B cell (primary cell): ENCODE measurements at regions not wholly inside any gene's neighbourhood (a gene's known extent, or its start where the extent isn't known, plus 50 kb on each side); places are given as distances from the start of the nearest gene placed in this dataset.

ENCODE experiments used
- ATAC-seq: fragments of 200-7000 bp; cut with Tn5 transposase; one replicate; pipeline ENCODE4 v1.10.0; 2021; ENCODE audit warnings: low read depth, mild to moderate bottlenecking, moderate number of reproducible peaks, moderate library complexity
- CTCF ChIA-PET: fragments of 350-600 bp; sonication (Branson Sonifier 250); formaldehyde crosslinking; loops from one replicate; lab custom pipeline; 2021; ENCODE audit warnings: antibody characterized with exemption, inconsistent platforms; lab: Charles Lee
- POLR2A ChIA-PET: fragments of 350-600 bp; sonication (Branson Sonifier 250); formaldehyde crosslinking; loops from one replicate; lab custom pipeline; 2021; ENCODE audit warnings: antibody characterized with exemption; lab: Charles Lee
- DNase-seq: peaks from one replicate; pipeline ENCODE4 v3.0.0; 2013
- H2AFZ ChIP-seq: 2 replicates; pipeline ENCODE4 v1.6.1; 2012; ENCODE audit warnings: mild to moderate bottlenecking, low read depth, low read length; ENCODE audit not compliant: insufficient read depth, poor library complexity, severe bottlenecking
- H3K27ac ChIP-seq, 2 donors: 1 replicate in 1 of 2; 2 replicates in 1 of 2; pipeline ENCODE4 v1.5.1; 2012 to 2013; ENCODE audit warnings: low read length in 2 of 2, mild to moderate bottlenecking in 2 of 2, moderate library complexity in 1 of 2
- H3K27me3 ChIP-seq, 4 experiments: fragments of 200-600 bp in 1 of 4; sonication (generic) in 1 of 4; replicated peaks in 1 of 4; 1 replicate in 2 of 4; 2 replicates in 2 of 4; pipeline versions ENCODE4 v1.6.1 to v1.7.0; 2013 to 2016; ENCODE audit warnings: low read length in 3 of 4, mild to moderate bottlenecking in 2 of 4, mixed read lengths in 1 of 4, moderate library complexity in 1 of 4; ENCODE audit not compliant: insufficient read depth in 4 of 4, control insufficient read depth in 3 of 4; ENCODE audit errors: control extremely low read depth in 1 of 4
- H3K36me3 ChIP-seq, 2 experiments: replicated peaks in 1 of 2; 1 replicate in 1 of 2; 2 replicates in 1 of 2; pipeline versions ENCODE4 v1.6.1 to v1.7.1; 2013; ENCODE audit warnings: low read length in 1 of 2; ENCODE audit not compliant: insufficient read depth in 2 of 2, control insufficient read depth in 1 of 2; ENCODE audit errors: control extremely low read depth in 1 of 2, extremely low read depth in 1 of 2
- H3K4me1 ChIP-seq, 2 donors: fragments of 200-600 bp in 1 of 2; sonication (generic) in 1 of 2; 1 replicate in 1 of 2; 2 replicates in 1 of 2; pipeline versions ENCODE4 v1.5.1 to v1.6.1; 2013 to 2017; ENCODE audit warnings: low read length in 2 of 2; ENCODE audit not compliant: control insufficient read depth in 2 of 2, insufficient read depth in 2 of 2
- H3K4me2 ChIP-seq: replicated peaks from 2 replicates; pipeline ENCODE3; 2012; ENCODE audit warnings: mild to moderate bottlenecking, low read depth, low read length; ENCODE audit not compliant: poor library complexity, severe bottlenecking
- H3K4me3 ChIP-seq, 5 experiments: fragments of 200-600 bp in 1 of 5; sonication (generic) in 1 of 5; 1 replicate in 3 of 5; 2 replicates in 2 of 5; pipeline versions ENCODE4 v1.5.1 to v1.7.0; 2011 to 2016; ENCODE audit warnings: low read length in 4 of 5, mild to moderate bottlenecking in 4 of 5, low read depth in 2 of 5, control low read depth in 1 of 5, moderate library complexity in 1 of 5; ENCODE audit not compliant: insufficient read depth in 1 of 5; ENCODE audit errors: control extremely low read depth in 1 of 5, extremely low read depth in 1 of 5
- H3K79me2 ChIP-seq: fragments of 200-600 bp; sonication (generic); one replicate; pipeline ENCODE4 v1.6.0; 2016; ENCODE audit warnings: low read length; ENCODE audit not compliant: control insufficient read depth, insufficient read depth
- H3K9ac ChIP-seq: fragments of 200-600 bp; sonication (generic); 2 replicates; pipeline ENCODE4 v1.6.1; 2017; ENCODE audit warnings: mild to moderate bottlenecking, low read length, moderate library complexity
- H3K9me3 ChIP-seq, 3 donors: one replicate each; pipeline versions ENCODE4 v1.6.1 to v1.7.1; 2013; ENCODE audit warnings: low read length in 2 of 3; ENCODE audit not compliant: control insufficient read depth in 2 of 3, insufficient read depth in 1 of 3; ENCODE audit errors: control extremely low read depth in 1 of 3
- H4K20me1 ChIP-seq: 2 replicates; pipeline ENCODE4 v1.6.0; 2012; ENCODE audit warnings: mild to moderate bottlenecking, low read length; ENCODE audit not compliant: insufficient read depth, control insufficient read depth, poor library complexity, severe bottlenecking
- H3K27ac Mint-ChIP-seq: one replicate; pipeline ENCODE4 v1.8.0; 2021; ENCODE audit warnings: mixed read lengths
- H3K27me3 Mint-ChIP-seq: one replicate; pipeline ENCODE4 v1.8.0; 2021; ENCODE audit warnings: mixed read lengths
- H3K4me1 Mint-ChIP-seq: one replicate; pipeline ENCODE4 v1.8.0; 2021; ENCODE audit warnings: mixed read lengths
- H3K4me3 Mint-ChIP-seq: one replicate; pipeline ENCODE4 v1.8.0; 2021; ENCODE audit warnings: mixed read lengths
- H3K9me3 Mint-ChIP-seq: one replicate; pipeline ENCODE4 v1.8.0; 2022; ENCODE audit warnings: mixed read lengths; ENCODE audit not compliant: insufficient read depth
- CTCF ChIP-seq: fragments of 200-600 bp; IDR thresholded peaks from one replicate; pipeline ENCODE4 v1.8.0; 2022; ENCODE audit warnings: antibody characterized with exemption, mild to moderate bottlenecking
- EZH2 ChIP-seq: IDR thresholded peaks from 2 replicates; pipeline ENCODE4 v1.6.1; 2012; ENCODE audit warnings: borderline replicate concordance, low read depth, mild to moderate bottlenecking, moderate library complexity, low read length; ENCODE audit not compliant: insufficient read depth, poor library complexity, severe bottlenecking
- WGBS: methylation state at CpG from one replicate; pipeline ENCODE4 v1.1.5; 2013; ENCODE audit warnings: missing lambda C conversion rate; ENCODE audit not compliant: insufficient coverage; 5-methylcytosine and 5-hydroxymethylcytosine counted together
- intact Hi-C: fragments of 100-400 bp; cut with micrococcal nuclease; formaldehyde crosslinking; loops from one replicate; pipeline ENCODE4 v1.10.0; 2022

DNA sequence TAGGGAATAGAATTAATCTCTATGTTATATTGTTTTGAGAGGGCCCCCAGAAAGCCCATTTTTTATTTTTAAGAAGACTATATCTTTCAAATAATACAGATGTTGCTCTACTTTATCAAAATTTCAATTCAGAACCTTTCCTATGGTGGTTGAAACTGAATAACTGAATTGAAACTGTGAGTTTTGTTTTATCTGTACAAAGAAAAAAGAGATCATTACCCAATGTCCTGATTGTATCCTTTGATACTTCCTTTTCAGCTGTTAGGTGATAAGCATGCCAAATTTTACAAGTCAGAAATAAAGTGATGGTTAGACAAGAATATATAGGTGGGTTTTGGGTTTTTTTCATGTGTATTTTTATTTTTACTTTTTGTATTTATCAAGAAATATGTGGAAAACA, 1293.1 kb upstream of the USP15 start:
- Histone ChIP-seq H3K27ac (no peak overlapping the region), H3K4me2 (no peak overlapping the region), H3K9me3 (no peaks in the 10 kb centered on the region), H3K4me1 (no peaks in the 10 kb centered on the region), H3K36me3 (no peaks in the 10 kb centered on the region), H3K9ac (no peak overlapping the region), H4K20me1 (no peaks in the 10 kb centered on the region), H3K4me3 (no peak overlapping the region), H2AFZ (no peak overlapping the region), H3K79me2 (no peaks in the 10 kb centered on the region), H3K27me3 (no peaks in the 10 kb centered on the region)
- Mint-ChIP-seq H3K9me3 (peaks cover 1% of the 10 kb centered on the region), H3K4me1 (no peaks in the 10 kb centered on the region), H3K27ac (no peak overlapping the region), H3K4me3 (no peak overlapping the region), H3K27me3 (no peaks in the 10 kb centered on the region)
- DNase-seq: no peak
- TF ChIP-seq EZH2: no peak
- TF ChIP-seq CTCF: no peak
- intact Hi-C loops: no loop called here
- POLR2A ChIA-PET: no interaction called here
- ATAC-seq: no peak
- CTCF ChIA-PET: no interaction called here

DNA sequence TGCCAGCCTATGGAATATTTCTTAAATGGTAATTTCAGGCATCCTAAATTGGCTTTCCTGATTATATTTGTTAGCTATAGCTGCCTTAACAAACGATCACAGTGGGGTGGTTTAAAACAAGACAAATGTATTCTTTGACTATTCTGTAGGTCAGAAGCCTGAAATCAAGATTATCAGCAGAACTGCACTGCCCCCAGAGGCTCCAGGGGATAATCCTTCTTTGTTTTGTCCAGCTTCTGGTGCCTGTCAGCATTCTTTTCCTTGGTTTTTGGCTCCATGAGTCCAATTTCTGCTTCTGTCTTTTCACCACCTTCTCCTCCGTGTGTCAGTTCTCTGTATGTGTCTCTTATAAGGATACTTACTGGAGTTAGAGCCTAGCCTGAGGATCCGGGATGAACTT, 1282.2 kb upstream of the USP15 start:
- ATAC-seq: no peak
- Histone ChIP-seq H3K9me3 (peaks cover 0 to 3% (median 0%) of the 10 kb centered on the region in 3 donors), H3K79me2 (no peaks in the 10 kb centered on the region), H3K27me3 (no peaks in the 10 kb centered on the region), H3K36me3 (no peaks in the 10 kb centered on the region), H3K4me3 (no peak overlapping the region), H2AFZ (no peak overlapping the region), H4K20me1 (no peaks in the 10 kb centered on the region), H3K9ac (no peak overlapping the region), H3K4me1 (no peaks in the 10 kb centered on the region), H3K27ac (no peak overlapping the region), H3K4me2 (no peak overlapping the region)
- no peaks in the 10 kb centered on the region for H3K4me1 Mint-ChIP-seq
- TF ChIP-seq EZH2 (no peak), CTCF (no peak)
- intact Hi-C loops: no loop called here
- H3K9me3 Mint-ChIP-seq: peaks cover 5% of the 10 kb centered on the region
- ChIA-PET CTCF (no interaction called here), POLR2A (no interaction called here)
- no peak overlapping the region for H3K4me3 Mint-ChIP-seq
- H3K27ac Mint-ChIP-seq: no peak overlapping the region
- H3K27me3 Mint-ChIP-seq: no peaks in the 10 kb centered on the region
- DNase-seq: no peak
- 67% methylated on average over 1 of the region's 3 CpGs for WGBS
